Neutrophil (primary cell): ENCODE measurements at regions not wholly inside any gene's neighbourhood (a gene's known extent, or its start where the extent isn't known, plus 50 kb on each side); places are given as distances from the start of the nearest gene placed in this dataset.

ENCODE experiments used
- H3K27ac ChIP-seq: fragments of 200-600 bp; sonication (generic); 2 replicates; pipeline ENCODE4 v1.5.1; 2016; ENCODE audit warnings: mild to moderate bottlenecking, moderate library complexity
- H3K27me3 ChIP-seq: fragments of 200-600 bp; sonication (generic); 2 replicates; pipeline ENCODE4 v1.6.0; 2016; ENCODE audit warnings: mild to moderate bottlenecking
- H3K36me3 ChIP-seq: fragments of 200-600 bp; sonication (generic); 2 replicates; pipeline ENCODE4 v1.5.1; 2017
- H3K4me1 ChIP-seq, 2 experiments: fragments of 200-600 bp in 1 of 2; sonication (generic) in 1 of 2; 1 replicate in 1 of 2; 2 replicates in 1 of 2; pipeline versions ENCODE4 v1.5.1 to v1.6.1; 2013 to 2016; ENCODE audit warnings: low read depth in 1 of 2, low read length in 1 of 2, mild to moderate bottlenecking in 1 of 2, moderate library complexity in 1 of 2; ENCODE audit not compliant: control insufficient read depth in 1 of 2, insufficient read depth in 1 of 2
- H3K4me3 ChIP-seq, 2 experiments: fragments of 200-600 bp in 1 of 2; sonication (generic) in 1 of 2; 1 replicate in 1 of 2; 2 replicates in 1 of 2; pipeline ENCODE4 v1.5.1; 2013 to 2016; ENCODE audit warnings: low read depth in 1 of 2, low read length in 1 of 2, mild to moderate bottlenecking in 1 of 2, moderate library complexity in 1 of 2
- H3K9me3 ChIP-seq: fragments of 200-600 bp; sonication (generic); 2 replicates; pipeline ENCODE4 v1.5.1; 2016
- CTCF ChIP-seq: fragments of 200-600 bp; sonication (generic); IDR thresholded peaks from 2 replicates; pipeline ENCODE4 v1.5.1; 2016; ENCODE audit warnings: antibody characterized with exemption

- no peak overlapping the region for H3K27ac ChIP-seq
- no peaks in the 10 kb centered on the region for H3K36me3 ChIP-seq
- H3K4me3 ChIP-seq: no peak overlapping the region
- H3K9me3 ChIP-seq: no peaks in the 10 kb centered on the region
- TF ChIP-seq CTCF: no peak
- H3K4me1 ChIP-seq: no peaks in the 10 kb centered on the region
- H3K27me3 ChIP-seq: no peaks in the 10 kb centered on the region
Measured at GRCh38 chr9:8168916-8169438, 369.4 kb upstream of the DMAC1 start.

- Histone ChIP-seq H3K27ac (no peak overlapping the region), H3K4me1 (no peaks in the 10 kb centered on the region), H3K36me3 (no peaks in the 10 kb centered on the region), H3K4me3 (no peak overlapping the region), H3K9me3 (no peaks in the 10 kb centered on the region), H3K27me3 (no peaks in the 10 kb centered on the region)
- no peak for TF ChIP-seq CTCF
Measured at GRCh38 chr9:8160787-8161186, 361.2 kb upstream of the DMAC1 start.

- Histone ChIP-seq H3K36me3 (no peaks in the 10 kb centered on the region), H3K9me3 (no peaks in the 10 kb centered on the region), H3K27me3 (no peaks in the 10 kb centered on the region), H3K4me3 (no peak overlapping the region), H3K27ac (no peak overlapping the region), H3K4me1 (no peaks in the 10 kb centered on the region)
- TF ChIP-seq CTCF: no peak
Measured at GRCh38 chr9:8158574-8158973, 359.0 kb upstream of the DMAC1 start.

- Histone ChIP-seq H3K4me1 (no peaks in the 10 kb centered on the region), H3K4me3 (no peak overlapping the region), H3K27me3 (no peaks in the 10 kb centered on the region), H3K9me3 (no peaks in the 10 kb centered on the region), H3K27ac (no peak overlapping the region), H3K36me3 (no peaks in the 10 kb centered on the region)
- no peak for TF ChIP-seq CTCF
Measured at GRCh38 chr9:8157683-8158324, 358.2 kb upstream of the DMAC1 start.

- H3K36me3 ChIP-seq: no peaks in the 10 kb centered on the region
Measured at GRCh38 chr9:8156346-8156745, 356.8 kb upstream of the DMAC1 start.

More at GRCh38 chr9:8156346-8156745, 356.8 kb upstream of the DMAC1 start:
- Histone ChIP-seq H3K27ac (no peak overlapping the region), H3K4me3 (no peak overlapping the region), H3K9me3 (no peaks in the 10 kb centered on the region), H3K27me3 (no peaks in the 10 kb centered on the region), H3K4me1 (no peaks in the 10 kb centered on the region)
- TF ChIP-seq CTCF: no peak
